HFFc6 (cell line): ENCODE measurements at regions not wholly inside any gene's neighbourhood (a gene's known extent, or its start where the extent isn't known, plus 50 kb on each side); places are given as distances from the start of the nearest gene placed in this dataset.
A peak's percentile ranks its signal among the peaks of the same experiment; 100 is the strongest.

Experiments
- DNase-seq: peaks from one replicate; pipeline ENCODE4 v3.0.0-alpha.2; 2018
- H3K27ac Mint-ChIP-seq: 2 replicates; pipeline ENCODE4 v1.8.0; 2020; ENCODE audit warnings: mild to moderate bottlenecking, mixed read lengths
- H3K27me3 Mint-ChIP-seq: 2 replicates; pipeline ENCODE4 v1.8.0; 2021; ENCODE audit warnings: mild to moderate bottlenecking, moderate library complexity, mixed read lengths; ENCODE audit not compliant: insufficient read depth
- H3K36me3 Mint-ChIP-seq: 2 replicates; pipeline ENCODE4 v1.8.0; 2021; ENCODE audit warnings: low read depth, mixed read lengths
- H3K4me1 Mint-ChIP-seq: 2 replicates; pipeline ENCODE4 v1.8.0; 2020; ENCODE audit warnings: low read depth, mixed read lengths
- H3K4me3 Mint-ChIP-seq: 2 replicates; pipeline ENCODE4 v1.8.0; 2020; ENCODE audit warnings: mild to moderate bottlenecking, moderate library complexity, mixed read lengths
- H3K9me3 Mint-ChIP-seq: 2 replicates; pipeline ENCODE4 v1.8.0; 2020; ENCODE audit warnings: mild to moderate bottlenecking, mixed read lengths
- TF ChIP-seq, protein P1 (sequence below): fragments of 200-600 bp; sonication (generic); IDR thresholded peaks from 2 replicates; pipeline ENCODE4 v1.5.0; 2021; ENCODE audit warnings: antibody characterized with exemption, mild to moderate bottlenecking

DNA sequence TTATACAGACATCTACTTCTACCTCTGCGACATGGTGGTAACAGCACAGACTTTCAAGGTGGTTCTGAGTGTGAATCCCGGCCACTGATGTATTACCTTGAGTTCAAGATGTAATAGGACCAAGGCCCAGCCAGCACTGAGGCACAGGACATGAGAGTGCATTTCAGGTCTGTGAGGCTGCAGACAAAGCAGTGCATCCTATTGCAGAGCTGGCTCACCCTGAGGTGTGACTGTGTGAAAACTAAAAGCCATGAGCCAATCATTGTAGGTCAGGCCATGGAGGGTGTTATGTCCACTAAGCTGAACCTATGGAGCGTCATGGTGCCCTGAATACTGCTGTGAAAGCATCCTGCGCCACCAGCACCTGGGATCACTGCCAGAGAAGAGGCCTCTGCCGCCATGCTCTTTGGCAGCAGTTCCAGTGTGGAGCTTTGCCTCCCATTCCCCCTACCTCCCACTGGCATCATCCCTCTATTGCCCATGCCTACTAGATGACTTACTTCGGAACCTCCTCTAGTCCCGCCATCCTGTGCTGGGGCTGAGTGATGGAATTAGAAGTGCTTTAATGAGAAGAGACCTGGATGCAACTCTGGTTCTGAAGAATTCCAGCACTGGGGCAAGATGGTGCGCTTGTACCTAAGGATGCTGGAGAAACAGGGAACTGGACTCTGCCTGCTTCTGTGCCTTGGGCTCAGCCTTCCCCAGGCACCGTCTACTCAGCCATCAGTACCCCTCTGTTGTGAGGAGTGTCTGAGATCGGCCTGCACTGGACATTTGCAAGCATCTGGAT is 112.0 kb upstream of the RMDN2 start:
- Mint-ChIP-seq H3K4me1 (peaks cover 24% of the 10 kb centered on the region), H3K27me3 (no peaks in the 10 kb centered on the region), H3K4me3 (no peak overlapping the region), H3K36me3 (peaks cover 5% of the 10 kb centered on the region), H3K9me3 (no peaks in the 10 kb centered on the region; the same call in 1 of the 2 replicates), H3K27ac (no peak overlapping the region)
- no peak for DNase-seq
- TF ChIP-seq, protein P1, sequence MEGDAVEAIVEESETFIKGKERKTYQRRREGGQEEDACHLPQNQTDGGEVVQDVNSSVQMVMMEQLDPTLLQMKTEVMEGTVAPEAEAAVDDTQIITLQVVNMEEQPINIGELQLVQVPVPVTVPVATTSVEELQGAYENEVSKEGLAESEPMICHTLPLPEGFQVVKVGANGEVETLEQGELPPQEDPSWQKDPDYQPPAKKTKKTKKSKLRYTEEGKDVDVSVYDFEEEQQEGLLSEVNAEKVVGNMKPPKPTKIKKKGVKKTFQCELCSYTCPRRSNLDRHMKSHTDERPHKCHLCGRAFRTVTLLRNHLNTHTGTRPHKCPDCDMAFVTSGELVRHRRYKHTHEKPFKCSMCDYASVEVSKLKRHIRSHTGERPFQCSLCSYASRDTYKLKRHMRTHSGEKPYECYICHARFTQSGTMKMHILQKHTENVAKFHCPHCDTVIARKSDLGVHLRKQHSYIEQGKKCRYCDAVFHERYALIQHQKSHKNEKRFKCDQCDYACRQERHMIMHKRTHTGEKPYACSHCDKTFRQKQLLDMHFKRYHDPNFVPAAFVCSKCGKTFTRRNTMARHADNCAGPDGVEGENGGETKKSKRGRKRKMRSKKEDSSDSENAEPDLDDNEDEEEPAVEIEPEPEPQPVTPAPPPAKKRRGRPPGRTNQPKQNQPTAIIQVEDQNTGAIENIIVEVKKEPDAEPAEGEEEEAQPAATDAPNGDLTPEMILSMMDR, result no peak

- TF ChIP-seq, protein P1, result no peak
- no peak for DNase-seq
- peaks cover 11% of the 10 kb centered on the region for H3K36me3 Mint-ChIP-seq
- no peaks in the 10 kb centered on the region for H3K27me3 Mint-ChIP-seq
- peaks cover 28% of the 10 kb centered on the region for H3K4me1 Mint-ChIP-seq
- H3K27ac Mint-ChIP-seq, result no peak overlapping the region
- H3K9me3 Mint-ChIP-seq, result peaks cover 10% of the 10 kb centered on the region
- H3K4me3 Mint-ChIP-seq, result no peak overlapping the region
Measured at GRCh38 chr2:37816036-37816435, 109.1 kb upstream of the RMDN2 start.

GRCh38 chr2:37816686-37817085 is 108.4 kb upstream of the RMDN2 start:
- H3K4me1 Mint-ChIP-seq, result peaks cover 34% of the 10 kb centered on the region
- DNase-seq, result no peak
- peaks cover 14% of the 10 kb centered on the region for H3K36me3 Mint-ChIP-seq
- no peaks in the 10 kb centered on the region for H3K27me3 Mint-ChIP-seq
- no peak overlapping the region for H3K27ac Mint-ChIP-seq
- H3K4me3 Mint-ChIP-seq, result no peak overlapping the region
- TF ChIP-seq, protein P1, result no peak
- H3K9me3 Mint-ChIP-seq, result peaks cover 14% of the 10 kb centered on the region

DNA sequence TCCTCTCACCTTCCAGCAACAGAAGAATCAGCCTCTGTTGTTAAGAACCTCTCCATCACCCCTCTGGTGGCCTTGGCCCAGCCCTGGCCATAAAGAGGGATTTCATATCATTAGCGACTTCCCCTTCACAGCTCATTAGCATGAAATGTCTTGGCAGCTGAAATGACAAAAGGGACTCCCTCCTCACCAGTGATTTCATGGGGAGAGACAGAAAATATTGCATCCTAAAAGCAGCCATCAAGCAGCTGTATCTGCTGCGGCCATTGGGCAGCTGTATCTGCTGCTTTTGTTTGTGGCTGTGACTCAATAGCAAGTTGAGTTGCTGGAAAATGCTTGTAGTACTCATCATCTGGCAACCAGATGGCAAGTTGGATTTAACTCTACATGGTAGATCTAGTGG is 105.9 kb upstream of the RMDN2 start:
- Mint-ChIP-seq H3K4me1 (peaks cover 59% of the 10 kb centered on the region), H3K4me3 (no peak overlapping the region), H3K36me3 (peaks cover 14% of the 10 kb centered on the region), H3K27me3 (no peaks in the 10 kb centered on the region), H3K27ac (peak overlapping the region; percentile 81), H3K9me3 (peaks cover 14% of the 10 kb centered on the region)
- peak; percentile 90 for DNase-seq
- TF ChIP-seq, protein P1, result no peak

- H3K36me3 Mint-ChIP-seq, result peaks cover 14% of the 10 kb centered on the region
- no peaks in the 10 kb centered on the region for H3K27me3 Mint-ChIP-seq
- no peak for DNase-seq
- H3K4me3 Mint-ChIP-seq, result no peak overlapping the region
- peaks cover 14% of the 10 kb centered on the region for H3K9me3 Mint-ChIP-seq
- TF ChIP-seq, protein P1, result no peak
- H3K27ac Mint-ChIP-seq, result peak overlapping the region; percentile 36
- peaks cover 63% of the 10 kb centered on the region for H3K4me1 Mint-ChIP-seq
Measured at GRCh38 chr2:37820471-37820986, 104.6 kb upstream of the RMDN2 start.
